Stimulated activated CD8-positive, alpha-beta memory T cell treated with anti-CD3 and anti-CD28 coated beads, Interleukin-4, amount 100 ng/mL, for 48 hours (primary cell): ENCODE measurements at regions not wholly inside any gene's neighbourhood (a gene's known extent, or its start where the extent isn't known, plus 50 kb on each side); places are given as distances from the start of the nearest gene placed in this dataset.

Experiments
- DNase-seq: peaks from one replicate; pipeline ENCODE4 v3.0.0-alpha.2; 2020

GRCh38 chr20:12597551-12597950 is 411.2 kb upstream of the SPTLC3 start:
- DNase-seq = no peak

GRCh38 chr20:12598894-12599293 is 409.9 kb upstream of the SPTLC3 start:
- no peak for DNase-seq

GRCh38 chr20:12599494-12599893 is 409.3 kb upstream of the SPTLC3 start:
- no peak for DNase-seq

- no peak for DNase-seq
Observed at GRCh38 chr20:12605751-12606150, 403.0 kb upstream of the SPTLC3 start.

- no peak for DNase-seq
Observed at GRCh38 chr20:12610871-12611270, 397.9 kb upstream of the SPTLC3 start.

GRCh38 chr20:12614764-12615163 is 394.0 kb upstream of the SPTLC3 start:
- DNase-seq = no peak

- no peak for DNase-seq
Observed at GRCh38 chr20:12617076-12617475, 391.7 kb upstream of the SPTLC3 start.

- no peak for DNase-seq
Observed at GRCh38 chr20:12623870-12624269, 384.9 kb upstream of the SPTLC3 start.

GRCh38 chr20:12627485-12627884 is 381.3 kb upstream of the SPTLC3 start:
- DNase-seq = no peak

- DNase-seq = no peak
Observed at GRCh38 chr20:12638633-12639312, 370.0 kb upstream of the SPTLC3 start.

GRCh38 chr20:12640251-12640650 is 368.5 kb upstream of the SPTLC3 start:
- DNase-seq = no peak

GRCh38 chr20:12641619-12642018 is 367.2 kb upstream of the SPTLC3 start:
- DNase-seq = no peak

- no peak for DNase-seq
Observed at GRCh38 chr20:12644461-12644860, 364.3 kb upstream of the SPTLC3 start.

- DNase-seq = no peak
Observed at GRCh38 chr20:12649234-12649633, 359.5 kb upstream of the SPTLC3 start.

- DNase-seq = no peak
Observed at GRCh38 chr20:12653642-12654041, 355.1 kb upstream of the SPTLC3 start.

GRCh38 chr20:12659942-12660341 is 348.8 kb upstream of the SPTLC3 start:
- no peak for DNase-seq

GRCh38 chr20:12660918-12661317 is 347.9 kb upstream of the SPTLC3 start:
- no peak for DNase-seq

- no peak for DNase-seq
Observed at GRCh38 chr20:12670301-12670700, 338.5 kb upstream of the SPTLC3 start.

GRCh38 chr20:12673352-12673751 is 335.4 kb upstream of the SPTLC3 start:
- DNase-seq = no peak

GRCh38 chr20:12677925-12678324 is 330.8 kb upstream of the SPTLC3 start:
- no peak for DNase-seq

- no peak for DNase-seq
Observed at GRCh38 chr20:12679447-12679846, 329.3 kb upstream of the SPTLC3 start.

GRCh38 chr20:12682613-12683012 is 326.2 kb upstream of the SPTLC3 start:
- DNase-seq = no peak

- no peak for DNase-seq
Observed at GRCh38 chr20:12687476-12687875, 321.3 kb upstream of the SPTLC3 start.

GRCh38 chr20:12695937-12696336 is 312.8 kb upstream of the SPTLC3 start:
- no peak for DNase-seq

GRCh38 chr20:12698817-12699216 is 310.0 kb upstream of the SPTLC3 start:
- no peak for DNase-seq
